NT2/D1 (cell line): ENCODE measurements at regions not wholly inside any gene's neighbourhood (a gene's known extent, or its start where the extent isn't known, plus 50 kb on each side); places are given as distances from the start of the nearest gene placed in this dataset.

Source experiments
- SUZ12 ChIP-seq: IDR thresholded peaks from 2 replicates; pipeline ENCODE4 v1.6.1; 2011; ENCODE audit not compliant: insufficient read length, insufficient read depth; ENCODE audit errors: extremely low read depth
- YY1 ChIP-seq: IDR thresholded peaks from 2 replicates; pipeline ENCODE4 v1.6.1; 2011; ENCODE audit not compliant: insufficient read length, insufficient read depth
- ZNF274 ChIP-seq: IDR thresholded peaks from 2 replicates; pipeline ENCODE4 v1.6.1; 2011; ENCODE audit warnings: mild to moderate bottlenecking, low read depth, low read length

- TF ChIP-seq ZNF274 (no peak), YY1 (no peak), SUZ12 (no peak)
These were observed 86.3 kb upstream of the TOX3 start for GRCh38 chr16:52633230-52633629.
